Mucosa of descending colon (tissue), 3 donors: ENCODE measurements at regions not wholly inside any gene's neighbourhood (a gene's known extent, or its start where the extent isn't known, plus 50 kb on each side); places are given as distances from the start of the nearest gene placed in this dataset.

Source experiments
- ATAC-seq: fragments of 200-7000 bp; cut with Tn5 transposase; one replicate; pipeline ENCODE4 v1.9.1; 2020; ENCODE audit warnings: mild to moderate bottlenecking, moderate library complexity
- DNase-seq, 3 donors: peaks; one replicate each; pipeline ENCODE4 v3.0.0-alpha.2; 2020
- H3K36me3 ChIP-seq: fragments of 200-600 bp; one replicate; pipeline ENCODE4 v1.8.0; 2021; ENCODE audit warnings: low read depth, mild to moderate bottlenecking
- H3K4me1 ChIP-seq: fragments of 200-600 bp; one replicate; pipeline ENCODE4 v1.8.0; 2021; ENCODE audit warnings: low read depth, mild to moderate bottlenecking
- H3K4me3 ChIP-seq: fragments of 200-600 bp; one replicate; pipeline ENCODE4 v1.8.0; 2021; ENCODE audit warnings: mild to moderate bottlenecking
- H3K9me3 ChIP-seq: fragments of 200-600 bp; one replicate; pipeline ENCODE4 v1.8.0; 2021; ENCODE audit warnings: mild to moderate bottlenecking
- CTCF ChIP-seq: fragments of 200-600 bp; IDR thresholded peaks from one replicate; pipeline ENCODE4 v1.8.0; 2022; ENCODE audit warnings: antibody characterized with exemption, mild to moderate bottlenecking
- intact Hi-C, 2 donors: fragments of 100-400 bp; cut with DNase I in 1 of 2; cut with micrococcal nuclease in 1 of 2; formaldehyde crosslinking; loops; one replicate each; pipeline versions ENCODE4 v1.11.0 to v1.11.1; 2022; cut with DNase I, micrococcal nuclease
- donor health status: DM: no; HTN: no; CAD: no; lungs with moderate emphysema.
- donor health status: DM: no; HTN: no; CAD: no.
- donor health status: DM: no; HTN: yes; CAD: no.

GRCh38 chr10:4474829-4475228, 351.2 kb upstream of the AKR1E2 start:
- ATAC-seq (peak; percentile 37), DNase-seq (no peak)
- no peaks in the 10 kb centered on the region for H3K4me1 ChIP-seq
- H3K36me3 ChIP-seq: no peaks in the 10 kb centered on the region
- no peak overlapping the region for H3K4me3 ChIP-seq
- intact Hi-C loops: no loop called here
- no peaks in the 10 kb centered on the region for H3K9me3 ChIP-seq
- TF ChIP-seq CTCF: no peak

- DNase-seq (no peak), ATAC-seq (no peak)
- Histone ChIP-seq H3K9me3 (no peaks in the 10 kb centered on the region), H3K36me3 (no peaks in the 10 kb centered on the region), H3K4me1 (no peaks in the 10 kb centered on the region), H3K4me3 (no peak overlapping the region)
- intact Hi-C loops: no loop called here
- no peak for TF ChIP-seq CTCF
Observed at GRCh38 chr10:4473977-4474376, 352.0 kb upstream of the AKR1E2 start.

GRCh38 chr10:4472190-4472904, 353.7 kb upstream of the AKR1E2 start:
- intact Hi-C loops: no loop called here
- ATAC-seq: no peak

GRCh38 chr10:4470231-4470835, 355.7 kb upstream of the AKR1E2 start:
- H3K4me1 ChIP-seq: no peaks in the 10 kb centered on the region
- H3K36me3 ChIP-seq: no peaks in the 10 kb centered on the region
- ATAC-seq (no peak), DNase-seq (no peak)
- intact Hi-C loops: no loop called here
- no peak for TF ChIP-seq CTCF
- no peak overlapping the region for H3K4me3 ChIP-seq
- no peaks in the 10 kb centered on the region for H3K9me3 ChIP-seq

More at GRCh38 chr10:4472190-4472904, 353.7 kb upstream of the AKR1E2 start:
- no peaks in the 10 kb centered on the region for H3K9me3 ChIP-seq
- H3K4me1 ChIP-seq: no peaks in the 10 kb centered on the region
- no peak overlapping the region for H3K4me3 ChIP-seq
- H3K36me3 ChIP-seq: no peaks in the 10 kb centered on the region
- no peak for TF ChIP-seq CTCF
- no peak for DNase-seq

GRCh38 chr10:4467481-4467880, 358.5 kb upstream of the AKR1E2 start:
- intact Hi-C loops: no loop called here
- DNase-seq: no peak
- H3K4me3 ChIP-seq: no peak overlapping the region
- no peaks in the 10 kb centered on the region for H3K36me3 ChIP-seq
- ATAC-seq: no peak
- no peaks in the 10 kb centered on the region for H3K4me1 ChIP-seq
- TF ChIP-seq CTCF: no peak
- no peaks in the 10 kb centered on the region for H3K9me3 ChIP-seq
